Osteoblast (primary cell): ENCODE measurements at regions not wholly inside any gene's neighbourhood (a gene's known extent, or its start where the extent isn't known, plus 50 kb on each side); places are given as distances from the start of the nearest gene placed in this dataset.
"Not testable (repeated sequence)": the region's sequence is repeated elsewhere in the genome, so short reads cannot be mapped to it uniquely, and the experiment has no call there.

Source experiments
- DNase-seq: peaks from one replicate; pipeline ENCODE4 v3.0.0; 2011; ENCODE audit warnings: low spot score, mixed read lengths; ENCODE audit not compliant: insufficient read length; ENCODE audit errors: missing footprints
- H2AFZ ChIP-seq: 2 replicates; pipeline ENCODE4 v1.6.0; 2011; ENCODE audit warnings: mild to moderate bottlenecking, low read length
- H3K27ac ChIP-seq: 2 replicates; pipeline ENCODE4 v1.5.1; 2011; ENCODE audit warnings: mild to moderate bottlenecking, low read depth, low read length, moderate library complexity
- H3K27me3 ChIP-seq: 2 replicates; pipeline ENCODE4 v1.6.0; 2012; ENCODE audit warnings: mild to moderate bottlenecking, control low read depth, inconsistent platforms, low read length, moderate library complexity; ENCODE audit not compliant: insufficient read depth
- H3K36me3 ChIP-seq: 2 replicates; pipeline ENCODE4 v1.5.1; 2011; ENCODE audit warnings: mild to moderate bottlenecking, low read length, control low read depth, moderate library complexity; ENCODE audit not compliant: insufficient read depth
- H3K4me1 ChIP-seq: 2 replicates; pipeline ENCODE4 v1.5.1; 2011; ENCODE audit warnings: mild to moderate bottlenecking, low read length, control low read depth, moderate library complexity; ENCODE audit not compliant: insufficient read depth
- H3K4me2 ChIP-seq: 2 replicates; pipeline ENCODE4 v1.6.0; 2011; ENCODE audit warnings: mild to moderate bottlenecking, low read length; ENCODE audit not compliant: insufficient read depth
- H3K4me3 ChIP-seq: fragments of 200-600 bp; sonication (generic); 3 replicates; pipeline ENCODE4 v1.5.1; 2012; ENCODE audit warnings: mild to moderate bottlenecking, low read length, inconsistent platforms; ENCODE audit not compliant: insufficient read depth
- H3K79me2 ChIP-seq: 2 replicates; pipeline ENCODE4 v1.6.0; 2012; ENCODE audit warnings: mild to moderate bottlenecking, low read length, control low read depth, inconsistent platforms; ENCODE audit not compliant: insufficient read depth
- H3K9me3 ChIP-seq: 2 replicates; pipeline ENCODE4 v1.5.1; 2011; ENCODE audit warnings: low read depth, low read length, control low read depth
- H4K20me1 ChIP-seq: 2 replicates; pipeline ENCODE4 v1.6.0; 2012; ENCODE audit warnings: mild to moderate bottlenecking, low read length, control low read depth; ENCODE audit not compliant: insufficient read depth
- CTCF ChIP-seq: IDR thresholded peaks from 2 replicates; pipeline ENCODE4 v1.5.1; 2011; ENCODE audit warnings: mild to moderate bottlenecking, low read depth, low read length, moderate library complexity; ENCODE audit errors: extremely low read depth

GRCh38 chr5:60437308-60437707, 262.7 kb downstream of the DEPDC1B start:
- Histone ChIP-seq H3K9me3 (no peaks in the 10 kb centered on the region), H3K79me2 (no peaks in the 10 kb centered on the region), H3K27me3 (no peaks in the 10 kb centered on the region), H3K4me3 (no peak overlapping the region), H3K27ac (no peak overlapping the region), H3K36me3 (no peaks in the 10 kb centered on the region), H4K20me1 (no peaks in the 10 kb centered on the region), H2AFZ (no peak overlapping the region), H3K4me2 (no peak overlapping the region), H3K4me1 (no peaks in the 10 kb centered on the region)
- DNase-seq: no peak
- TF ChIP-seq CTCF: no peak

- H3K36me3 ChIP-seq: no peaks in the 10 kb centered on the region
- H3K9me3 ChIP-seq: no peaks in the 10 kb centered on the region
- H2AFZ ChIP-seq: no peak overlapping the region
- H3K4me3 ChIP-seq: no peak overlapping the region
- no peak overlapping the region for H3K4me2 ChIP-seq
- no peak for TF ChIP-seq CTCF
- no peaks in the 10 kb centered on the region for H3K79me2 ChIP-seq
- no peak for DNase-seq
- H3K4me1 ChIP-seq: no peaks in the 10 kb centered on the region
- no peaks in the 10 kb centered on the region for H3K27me3 ChIP-seq
- H3K27ac ChIP-seq: no peak overlapping the region
- no peaks in the 10 kb centered on the region for H4K20me1 ChIP-seq
These were observed 263.4 kb downstream of the DEPDC1B start for GRCh38 chr5:60436518-60436917.

- H4K20me1 ChIP-seq: no peaks in the 10 kb centered on the region
- H3K9me3 ChIP-seq: no peaks in the 10 kb centered on the region
- no peak overlapping the region for H3K4me2 ChIP-seq
- DNase-seq: no peak
- H3K27ac ChIP-seq: no peak overlapping the region
- H3K79me2 ChIP-seq: no peaks in the 10 kb centered on the region
- no peaks in the 10 kb centered on the region for H3K36me3 ChIP-seq
- no peak overlapping the region for H2AFZ ChIP-seq
- TF ChIP-seq CTCF: no peak
- H3K4me1 ChIP-seq: no peaks in the 10 kb centered on the region
- no peak overlapping the region for H3K4me3 ChIP-seq
- H3K27me3 ChIP-seq: no peaks in the 10 kb centered on the region
These were observed 264.2 kb downstream of the DEPDC1B start for GRCh38 chr5:60435808-60436207.

GRCh38 chr5:60426189-60426588, 273.8 kb downstream of the DEPDC1B start:
- H2AFZ ChIP-seq, H3K4me1 ChIP-seq, H4K20me1 ChIP-seq, H3K4me2 ChIP-seq, H3K79me2 ChIP-seq, H3K4me3 ChIP-seq, DNase-seq, H3K9me3 ChIP-seq, H3K27ac ChIP-seq, H3K36me3 ChIP-seq, H3K27me3 ChIP-seq: not testable (repeated sequence)

- H3K36me3 ChIP-seq, H3K27me3 ChIP-seq, DNase-seq, H3K4me1 ChIP-seq, H4K20me1 ChIP-seq, H3K4me3 ChIP-seq, H3K79me2 ChIP-seq, H3K9me3 ChIP-seq, H2AFZ ChIP-seq, H3K4me2 ChIP-seq, H3K27ac ChIP-seq: not testable (repeated sequence)
These were observed 279.2 kb downstream of the DEPDC1B start for GRCh38 chr5:60420773-60421172.
